ENCODE measurements at regions not wholly inside any gene's neighbourhood (a gene's known extent, or its start where the extent isn't known, plus 50 kb on each side); places are given as distances from the start of the nearest gene placed in this dataset.

DNA sequence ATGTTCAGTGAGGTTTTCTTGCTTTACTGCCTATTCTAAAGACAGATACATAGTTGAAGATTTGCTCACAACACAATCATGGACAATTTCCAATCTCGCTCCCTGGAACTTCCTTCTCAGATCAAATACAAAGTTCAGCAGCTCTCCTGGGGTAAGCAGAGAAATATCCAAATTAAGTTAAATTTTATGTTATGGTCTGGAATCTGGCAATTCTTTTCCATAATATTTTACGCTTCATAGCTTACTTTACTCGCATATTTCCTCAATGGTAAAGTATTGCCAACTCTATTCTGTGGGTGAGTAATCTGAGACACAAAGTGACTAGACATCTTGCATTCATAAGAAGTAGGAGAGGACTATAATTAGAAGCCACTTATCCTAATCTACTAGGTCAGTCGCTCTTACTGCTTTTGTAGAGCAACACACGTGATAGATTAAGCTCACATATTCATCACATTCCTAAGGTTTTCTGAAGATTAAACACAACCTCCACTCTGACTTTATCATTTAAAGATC, 529.4 kb downstream of the CCDC85A start:
- no peak overlapping the region for H3K27ac Mint-ChIP-seq (ENCODE audit: low read depth, unreplicated experiment)
- H3K27me3 Mint-ChIP-seq (ENCODE audit: insufficient read depth, unreplicated experiment): no peaks in the 10 kb centered on the region
- no TSS peak for BruUV-seq (replicated peaks)
- H3K9me3 Mint-ChIP-seq (ENCODE audit: unreplicated experiment): no peaks in the 10 kb centered on the region
- no peak for DNase-seq (ENCODE audit: unreplicated experiment)
- intact Hi-C loops (cut with micrococcal nuclease): no loop called here
- no peaks in the 10 kb centered on the region for H3K36me3 Mint-ChIP-seq (ENCODE audit: insufficient read depth, unreplicated experiment)
- ChIA-PET CTCF (interaction anchor here (0.7 kb wide), 1 partner anchor 38 kb away, joined by 4 read pairs; no protein-coding TSS in a partner anchor), POLR2A (interaction anchor here (0.7 to 1.4 kb wide), 3 partner anchors 13 to 28 kb away, joined by 3 to 4 read pairs (median 3); no protein-coding TSS in a partner anchor)
- no peak for TF ChIP-seq CTCF (IDR thresholded peaks at IDR 0.05; ENCODE audit: unreplicated experiment)
- no peak overlapping the region for H3K4me3 Mint-ChIP-seq (ENCODE audit: unreplicated experiment)
- H3K4me1 Mint-ChIP-seq (ENCODE audit: insufficient read depth, unreplicated experiment): peaks cover 4% of the 10 kb centered on the region

DNA sequence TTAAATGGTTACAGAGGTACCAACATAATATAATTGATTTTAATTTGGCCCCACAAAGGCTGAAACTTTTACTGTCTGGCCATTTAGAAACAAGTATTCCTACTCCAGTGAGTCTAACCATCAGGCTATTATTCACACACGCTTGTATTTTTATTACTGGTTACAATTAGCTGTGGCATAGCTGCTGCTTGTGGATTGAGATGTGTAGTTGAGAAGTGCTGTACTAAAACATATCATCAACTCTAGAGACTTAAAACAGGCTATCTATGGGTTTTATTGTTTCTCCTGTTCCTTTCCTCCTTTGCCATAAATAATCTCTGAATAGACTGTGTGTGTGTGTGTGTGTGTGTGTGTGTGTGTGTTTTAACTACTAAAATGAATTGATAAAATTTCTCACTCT, 530.2 kb downstream of the CCDC85A start:
- DNase-seq (ENCODE audit: unreplicated experiment): no peak
- peaks cover 2% of the 10 kb centered on the region for H3K4me1 Mint-ChIP-seq (ENCODE audit: insufficient read depth, unreplicated experiment)
- no peaks in the 10 kb centered on the region for H3K9me3 Mint-ChIP-seq (ENCODE audit: unreplicated experiment)
- no peak overlapping the region for H3K4me3 Mint-ChIP-seq (ENCODE audit: unreplicated experiment)
- BruUV-seq (replicated peaks): no TSS peak
- POLR2A ChIA-PET: no interaction called here
- CTCF ChIA-PET: no interaction called here
- no peak for TF ChIP-seq CTCF (IDR thresholded peaks at IDR 0.05; ENCODE audit: unreplicated experiment)
- no peaks in the 10 kb centered on the region for H3K27me3 Mint-ChIP-seq (ENCODE audit: insufficient read depth, unreplicated experiment)
- intact Hi-C loops (cut with micrococcal nuclease): no loop called here
- no peak overlapping the region for H3K27ac Mint-ChIP-seq (ENCODE audit: low read depth, unreplicated experiment)
- H3K36me3 Mint-ChIP-seq (ENCODE audit: insufficient read depth, unreplicated experiment): no peaks in the 10 kb centered on the region

- intact Hi-C loops (cut with micrococcal nuclease): no loop called here
- CTCF ChIA-PET: no interaction called here
- Mint-ChIP-seq H3K27ac (ENCODE audit: low read depth, unreplicated experiment) (no peak overlapping the region), H3K36me3 (ENCODE audit: insufficient read depth, unreplicated experiment) (no peaks in the 10 kb centered on the region), H3K4me3 (ENCODE audit: unreplicated experiment) (no peak overlapping the region), H3K27me3 (ENCODE audit: insufficient read depth, unreplicated experiment) (no peaks in the 10 kb centered on the region), H3K9me3 (ENCODE audit: unreplicated experiment) (no peaks in the 10 kb centered on the region), H3K4me1 (ENCODE audit: insufficient read depth, unreplicated experiment) (no peaks in the 10 kb centered on the region)
- no peak for TF ChIP-seq CTCF (IDR thresholded peaks at IDR 0.05; ENCODE audit: unreplicated experiment)
- BruUV-seq (replicated peaks): no TSS peak
- DNase-seq (ENCODE audit: unreplicated experiment): no peak
- POLR2A ChIA-PET: no interaction called here
Measured at GRCh38 chr2:56714400-56714799, 530.6 kb downstream of the CCDC85A start.

DNA sequence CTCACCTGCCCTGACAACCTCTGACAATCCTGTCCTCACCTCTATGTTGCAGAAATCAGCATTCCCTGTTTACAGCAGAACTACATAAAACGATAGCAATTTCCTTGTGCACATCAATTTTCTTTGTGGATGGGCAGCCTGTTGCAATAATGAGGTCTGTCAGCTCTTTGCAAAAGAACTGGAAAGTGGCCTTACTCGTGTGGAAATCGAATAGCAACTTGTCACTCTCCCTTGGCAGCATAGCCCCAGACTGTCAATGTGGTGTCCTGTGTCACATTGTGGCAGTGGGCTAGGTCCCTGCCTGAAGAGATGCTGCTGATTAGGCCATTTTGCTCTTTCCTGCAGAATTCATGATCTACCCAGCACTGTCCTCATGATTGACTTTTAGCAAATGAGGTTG, 531.9 kb downstream of the CCDC85A start:
- no peaks in the 10 kb centered on the region for H3K36me3 Mint-ChIP-seq (ENCODE audit: insufficient read depth, unreplicated experiment)
- intact Hi-C loops (cut with micrococcal nuclease): no loop called here
- CTCF ChIA-PET: interaction anchor here (0.6 kb wide), 1 partner anchor 27 kb away, joined by 3 read pairs; no protein-coding TSS in a partner anchor
- H3K4me1 Mint-ChIP-seq (ENCODE audit: insufficient read depth, unreplicated experiment): no peaks in the 10 kb centered on the region
- DNase-seq (ENCODE audit: unreplicated experiment): no peak
- H3K4me3 Mint-ChIP-seq (ENCODE audit: unreplicated experiment): no peak overlapping the region
- BruUV-seq (replicated peaks): no TSS peak
- TF ChIP-seq CTCF (IDR thresholded peaks at IDR 0.05; ENCODE audit: unreplicated experiment): no peak
- no peaks in the 10 kb centered on the region for H3K9me3 Mint-ChIP-seq (ENCODE audit: unreplicated experiment)
- POLR2A ChIA-PET: no interaction called here
- H3K27ac Mint-ChIP-seq (ENCODE audit: low read depth, unreplicated experiment): no peak overlapping the region
- no peaks in the 10 kb centered on the region for H3K27me3 Mint-ChIP-seq (ENCODE audit: insufficient read depth, unreplicated experiment)
